H7 (cell line): ENCODE measurements at regions not wholly inside any gene's neighbourhood (a gene's known extent, or its start where the extent isn't known, plus 50 kb on each side); places are given as distances from the start of the nearest gene placed in this dataset.

ENCODE experiments used
- DNase-seq: peaks from one replicate; pipeline ENCODE4 v3.0.0; 2012
- H3K27me3 ChIP-seq: 2 replicates; pipeline ENCODE4 v1.6.0; 2011; ENCODE audit warnings: mild to moderate bottlenecking, low read length; ENCODE audit not compliant: control insufficient read depth, insufficient read depth
- H3K36me3 ChIP-seq: replicated peaks from 2 replicates; pipeline ENCODE4 v1.5.1; 2011; ENCODE audit warnings: low read length; ENCODE audit not compliant: control insufficient read depth, insufficient read depth
- H3K4me3 ChIP-seq: 2 replicates; pipeline ENCODE4 v1.5.1; 2011; ENCODE audit warnings: low read depth, mild to moderate bottlenecking, control low read depth, low read length, moderate library complexity; ENCODE audit not compliant: insufficient read depth

GRCh38 chr18:32840962-32841361, 68.1 kb upstream of the KLHL14 start:
- peak; percentile 8 for DNase-seq
- Histone ChIP-seq H3K4me3 (no peak overlapping the region), H3K36me3 (no peaks in the 10 kb centered on the region), H3K27me3 (no peaks in the 10 kb centered on the region; the same call in 1 of the 2 replicates)

DNA sequence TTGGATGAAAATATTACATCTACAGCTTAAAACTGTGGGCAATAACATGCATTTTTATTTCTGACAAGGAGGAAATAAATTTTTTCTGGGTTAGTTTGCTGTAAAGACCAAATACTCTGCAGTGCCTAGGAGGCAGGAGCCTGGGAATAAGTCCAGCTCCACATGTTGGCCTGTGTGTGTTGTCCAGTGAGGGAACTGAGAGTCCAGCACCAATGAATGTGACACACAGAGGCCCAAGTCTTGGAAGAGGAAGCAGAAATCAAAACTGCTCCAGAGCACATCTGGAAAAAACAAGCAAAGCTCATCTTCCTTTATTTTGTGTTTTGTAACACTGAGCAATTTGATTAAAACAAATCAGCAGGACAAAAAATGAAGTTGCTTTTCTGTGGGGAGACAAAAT, 63.1 kb upstream of the KLHL14 start:
- DNase-seq, result no peak
- H3K4me3 ChIP-seq, result no peak overlapping the region
- H3K27me3 ChIP-seq, result no peaks in the 10 kb centered on the region
- H3K36me3 ChIP-seq, result no peaks in the 10 kb centered on the region

DNA sequence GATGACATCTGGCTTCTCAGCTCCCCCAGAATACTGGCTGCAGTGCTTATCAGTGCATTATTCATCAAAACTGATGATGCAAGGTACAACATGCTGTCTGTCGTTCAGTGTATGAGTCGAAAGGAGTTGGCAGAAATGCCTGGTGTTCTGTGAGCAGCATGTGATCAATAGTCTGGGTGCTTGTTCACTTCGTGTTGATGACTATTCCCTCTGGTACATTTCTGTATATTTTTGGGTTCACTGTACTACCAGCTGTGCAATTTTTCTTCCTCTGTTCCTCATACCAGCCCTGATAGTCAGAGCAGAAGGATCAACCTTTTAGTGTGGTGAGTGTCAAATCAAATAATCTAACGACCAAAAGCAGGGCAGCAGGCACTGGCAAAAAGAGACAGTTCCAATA, 59.0 kb upstream of the KLHL14 start:
- Histone ChIP-seq H3K36me3 (no peaks in the 10 kb centered on the region), H3K4me3 (no peak overlapping the region), H3K27me3 (no peaks in the 10 kb centered on the region)
- no peak for DNase-seq

DNA sequence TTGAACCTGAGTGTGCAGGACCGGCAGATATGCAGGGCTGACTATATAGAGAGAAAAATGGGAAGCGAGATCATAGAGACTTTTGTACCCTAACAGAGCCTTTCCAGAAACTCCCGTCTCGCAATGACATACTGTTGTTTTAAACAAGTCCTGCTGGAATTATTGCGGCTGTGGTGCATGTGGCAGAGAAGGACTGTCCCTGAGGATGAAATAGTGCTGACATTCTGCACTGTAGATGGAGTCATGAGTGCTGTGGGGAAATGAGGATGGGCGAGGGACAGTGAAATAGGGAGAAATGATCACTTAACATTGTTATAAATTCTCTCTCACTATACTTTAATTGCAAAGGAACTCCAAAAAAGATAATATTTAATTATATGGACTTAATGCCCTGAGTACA, 50.4 kb upstream of the KLHL14 start:
- Histone ChIP-seq H3K36me3 (no peaks in the 10 kb centered on the region), H3K4me3 (no peak overlapping the region), H3K27me3 (no peaks in the 10 kb centered on the region)
- no peak for DNase-seq
